ENCODE measurements at regions not wholly inside any gene's neighbourhood (a gene's known extent, or its start where the extent isn't known, plus 50 kb on each side); places are given as distances from the start of the nearest gene placed in this dataset.

DNA sequence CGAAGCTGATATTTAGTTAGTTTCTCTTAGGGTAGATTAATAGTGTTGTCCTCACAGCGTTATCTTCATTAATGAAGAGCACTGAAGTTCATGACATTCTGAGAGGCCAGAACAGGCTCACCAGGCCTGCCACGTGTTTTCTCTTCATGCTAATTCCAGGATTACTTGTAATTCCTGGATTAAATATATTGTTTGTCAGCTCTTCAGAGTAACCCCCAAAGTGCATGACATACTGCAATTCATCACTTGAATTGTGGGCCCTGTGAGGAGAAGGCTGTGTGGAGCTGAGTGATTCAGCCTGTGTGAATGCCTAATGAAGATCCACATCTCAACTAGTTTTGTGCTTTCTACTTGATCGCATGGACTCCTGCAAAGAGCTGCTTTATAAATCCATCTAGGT is 401.0 kb upstream of the ADAMTSL1 start:
- no peak for DNase-seq (ENCODE audit: low read depth)

GRCh38 chr9:18074041-18074440 is 399.9 kb upstream of the ADAMTSL1 start:
- no peak for DNase-seq (ENCODE audit: low read depth)

- DNase-seq (ENCODE audit: low read depth), result no peak
Measured at GRCh38 chr9:18075253-18075952, 398.6 kb upstream of the ADAMTSL1 start.

- no peak for DNase-seq (ENCODE audit: low read depth)
Measured at GRCh38 chr9:18077941-18078678, 395.8 kb upstream of the ADAMTSL1 start.

- no peak for DNase-seq (ENCODE audit: low read depth)
Measured at GRCh38 chr9:18092138-18092537, 381.8 kb upstream of the ADAMTSL1 start.

- no peak for DNase-seq (ENCODE audit: low read depth)
Measured at GRCh38 chr9:18106006-18106560, 367.9 kb upstream of the ADAMTSL1 start.

DNA sequence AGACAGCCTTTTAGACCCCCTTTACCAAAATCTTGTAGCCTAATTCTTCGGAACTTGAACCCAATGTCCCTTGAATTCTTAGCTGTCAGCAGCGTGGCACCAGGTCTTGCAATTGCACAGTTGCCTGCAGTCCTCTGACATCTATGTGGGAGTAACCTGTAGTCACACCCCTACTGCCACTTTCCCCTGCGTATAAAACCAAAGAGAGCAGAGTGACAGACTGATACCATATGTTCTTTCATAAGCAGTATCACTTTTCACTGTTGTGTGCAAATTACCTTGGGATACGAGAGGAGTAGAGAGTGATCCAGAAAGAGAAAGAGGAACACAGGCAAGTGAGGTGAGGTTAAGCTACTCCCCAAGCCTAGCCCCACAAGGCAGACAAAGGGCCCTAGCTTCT is 364.3 kb upstream of the ADAMTSL1 start:
- no peak for DNase-seq (ENCODE audit: low read depth)

DNA sequence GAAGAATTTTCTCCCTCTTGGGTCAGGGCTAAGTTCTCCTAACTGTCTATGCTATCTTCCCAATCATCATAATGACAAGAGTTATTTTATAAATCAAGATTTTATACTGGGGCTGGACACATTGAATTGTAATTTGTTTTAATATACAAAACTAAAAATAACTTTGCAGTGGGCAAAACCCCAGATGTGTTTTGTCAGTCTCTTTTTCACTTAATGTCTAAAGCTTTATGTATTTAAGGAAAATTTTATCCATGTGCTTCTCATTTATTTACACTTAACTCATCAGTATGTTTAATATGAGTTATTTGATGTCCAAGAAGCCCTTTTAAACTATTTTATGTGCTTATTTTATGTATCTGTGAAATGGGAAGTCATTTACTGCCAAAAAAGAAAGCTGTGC is 362.8 kb upstream of the ADAMTSL1 start:
- no peak for DNase-seq (ENCODE audit: low read depth)

DNA sequence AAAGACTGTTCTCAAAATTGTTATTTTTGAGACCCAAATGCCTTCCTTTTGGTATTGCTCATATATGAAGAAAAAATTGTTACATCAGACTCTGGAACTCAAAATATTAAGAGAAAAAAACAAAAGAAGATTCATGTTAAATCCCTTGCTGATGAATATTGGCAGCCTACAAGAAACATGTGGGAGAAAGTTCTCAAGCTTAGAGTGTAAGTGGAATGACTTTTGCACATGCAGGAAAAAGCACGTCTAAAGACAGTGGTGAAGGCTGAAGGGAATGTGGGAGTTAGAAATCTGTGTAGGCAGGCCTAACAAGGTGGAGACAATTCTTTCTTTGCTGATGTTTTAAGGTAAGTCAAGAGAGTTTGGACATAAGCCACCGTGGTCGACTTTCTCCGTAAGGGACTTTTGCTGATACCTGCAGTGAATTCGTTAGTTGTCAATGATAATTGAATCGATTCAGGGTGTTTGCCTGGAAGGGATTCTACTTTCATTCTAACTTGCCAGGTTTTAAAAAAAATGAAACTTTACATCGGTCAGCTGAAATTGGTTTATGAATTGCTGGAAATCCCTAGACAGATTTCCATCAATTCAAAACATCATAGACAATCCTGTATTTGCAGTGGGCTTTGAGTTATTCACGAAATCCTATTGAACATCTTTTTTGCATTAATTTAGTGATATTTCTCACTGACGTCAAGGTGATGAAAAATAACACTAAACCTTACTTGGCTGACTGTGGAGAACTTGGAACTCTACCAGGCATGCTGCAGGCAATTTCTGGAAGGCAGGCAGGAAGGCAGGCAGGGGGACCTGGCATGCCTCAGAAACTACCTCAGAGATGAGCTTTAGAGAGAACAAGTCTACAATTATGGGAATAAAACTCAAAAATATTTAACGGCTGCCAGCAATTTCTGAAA is 359.1 kb upstream of the ADAMTSL1 start:
- DNase-seq (ENCODE audit: low read depth), result no peak

DNA sequence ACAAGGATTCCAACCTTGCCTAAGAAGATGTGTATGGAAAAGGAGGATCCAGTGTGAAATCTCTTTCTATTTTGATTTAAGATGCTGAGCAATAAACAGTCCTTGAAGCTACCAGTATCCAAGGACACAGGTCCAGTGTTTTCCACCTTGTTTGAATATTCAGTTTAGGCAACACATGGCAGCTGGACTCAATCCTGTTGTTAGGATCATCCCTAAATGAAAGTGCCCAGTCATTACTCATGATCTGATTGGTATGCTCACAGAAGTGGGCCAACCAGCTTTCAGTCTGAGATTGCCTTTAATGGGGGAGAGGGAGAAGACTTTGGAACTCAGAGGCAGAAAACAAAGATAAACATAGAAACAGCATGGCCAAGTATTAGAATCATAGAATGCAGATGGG is 355.7 kb upstream of the ADAMTSL1 start:
- DNase-seq (ENCODE audit: low read depth), result no peak

DNA sequence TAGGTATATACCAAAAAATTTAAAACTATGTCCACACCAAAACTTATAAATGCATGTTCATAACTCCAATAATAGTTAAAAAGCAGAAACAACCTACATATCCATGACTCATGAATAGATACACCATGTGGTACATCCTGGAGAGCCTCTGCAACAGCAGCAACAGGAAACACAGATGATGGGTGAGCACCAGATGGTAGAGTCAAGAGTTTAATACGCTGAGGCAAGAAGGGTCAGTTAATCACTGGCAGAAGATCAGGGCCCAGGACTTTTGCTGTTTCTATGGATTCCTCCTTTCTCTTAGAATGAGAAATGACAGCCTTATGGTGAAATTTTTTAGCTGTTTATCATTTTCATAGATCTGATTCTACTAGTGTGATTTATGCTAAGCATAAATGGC is 351.8 kb upstream of the ADAMTSL1 start:
- peak; percentile 1 for DNase-seq (ENCODE audit: low read depth)

GRCh38 chr9:18124760-18125159 is 349.2 kb upstream of the ADAMTSL1 start:
- DNase-seq (ENCODE audit: low read depth), result no peak

DNA sequence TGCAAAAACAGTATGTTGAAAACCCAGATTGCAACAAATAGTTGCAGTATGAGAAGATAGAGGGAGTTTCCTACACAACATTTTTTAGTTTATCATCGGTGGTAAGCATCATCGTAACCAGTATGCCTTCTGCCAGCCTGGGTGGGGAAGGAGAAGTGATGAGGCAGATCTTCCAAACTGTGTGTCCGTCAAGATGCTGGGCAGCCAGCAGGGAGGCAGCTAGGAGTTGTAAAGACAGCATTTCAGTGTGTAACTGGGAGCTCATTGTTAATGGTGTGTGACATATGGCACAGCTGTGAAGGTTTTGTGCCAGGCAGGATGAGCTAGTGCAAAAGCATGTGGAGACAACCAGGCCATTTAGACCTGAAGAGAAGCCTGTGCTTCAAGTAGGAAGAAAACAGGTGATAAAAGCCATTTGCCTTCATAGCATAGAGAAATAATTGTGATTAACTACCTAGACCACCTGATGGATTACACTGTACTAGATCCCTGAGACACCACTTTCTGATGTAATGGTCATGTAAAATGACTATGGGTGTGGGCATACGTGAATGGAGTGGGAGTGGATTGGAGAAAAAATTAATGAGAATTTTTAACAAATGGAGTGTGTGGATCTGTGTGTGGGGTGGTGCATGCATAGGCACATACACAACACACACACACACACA is 347.0 kb upstream of the ADAMTSL1 start:
- DNase-seq (ENCODE audit: low read depth), result no peak

DNA sequence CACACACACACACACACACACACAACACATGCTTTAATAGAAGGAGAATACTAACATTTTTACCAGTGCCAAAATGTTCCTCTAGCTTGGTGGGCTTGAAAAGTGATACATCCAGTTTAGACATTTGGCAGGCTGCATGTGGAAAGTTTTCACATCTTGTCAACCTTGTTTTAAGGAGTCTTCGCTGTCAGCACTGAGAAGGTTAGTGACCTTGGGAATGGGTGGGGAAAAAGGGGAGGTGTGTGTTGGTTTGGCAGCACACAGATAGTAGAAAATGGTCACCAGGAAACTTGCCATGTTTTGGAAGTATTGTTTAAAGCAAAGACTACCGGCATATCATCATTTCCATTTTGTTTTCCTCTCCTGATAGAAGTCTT is 346.5 kb upstream of the ADAMTSL1 start:
- no peak for DNase-seq (ENCODE audit: low read depth)

- DNase-seq (ENCODE audit: low read depth), result no peak
Measured at GRCh38 chr9:18129809-18130334, 344.1 kb upstream of the ADAMTSL1 start.

DNA sequence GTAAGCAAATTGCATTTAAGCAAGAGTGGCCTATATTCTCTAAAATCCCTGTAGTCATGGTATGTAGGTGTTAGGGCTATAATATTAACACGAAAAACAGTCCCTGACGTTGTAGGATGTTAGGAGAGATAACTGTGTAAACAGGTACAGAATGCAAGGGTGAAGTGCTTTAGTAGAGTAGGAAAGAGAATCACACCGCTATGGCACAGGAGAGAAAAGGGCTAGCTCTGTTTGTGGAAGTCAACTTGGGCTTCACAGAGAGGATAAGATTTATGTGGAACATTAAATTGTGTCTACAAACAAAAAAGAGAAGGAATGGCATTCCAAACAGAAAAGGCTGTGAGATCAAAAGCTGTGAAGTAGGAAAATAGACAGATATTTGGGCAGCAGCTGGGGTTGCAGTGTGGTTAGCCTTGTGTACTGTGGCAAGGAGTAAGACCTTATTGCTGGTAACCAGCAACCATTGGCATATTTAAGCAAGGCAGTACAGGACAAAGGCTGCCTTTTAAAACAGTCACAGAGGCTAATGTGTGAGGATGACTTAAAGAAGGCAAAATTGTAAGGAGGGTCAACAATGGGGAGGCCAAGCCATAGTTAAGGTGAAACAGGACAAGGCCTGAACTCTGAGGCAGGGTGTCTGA is 337.5 kb upstream of the ADAMTSL1 start:
- no peak for DNase-seq (ENCODE audit: low read depth)

DNA sequence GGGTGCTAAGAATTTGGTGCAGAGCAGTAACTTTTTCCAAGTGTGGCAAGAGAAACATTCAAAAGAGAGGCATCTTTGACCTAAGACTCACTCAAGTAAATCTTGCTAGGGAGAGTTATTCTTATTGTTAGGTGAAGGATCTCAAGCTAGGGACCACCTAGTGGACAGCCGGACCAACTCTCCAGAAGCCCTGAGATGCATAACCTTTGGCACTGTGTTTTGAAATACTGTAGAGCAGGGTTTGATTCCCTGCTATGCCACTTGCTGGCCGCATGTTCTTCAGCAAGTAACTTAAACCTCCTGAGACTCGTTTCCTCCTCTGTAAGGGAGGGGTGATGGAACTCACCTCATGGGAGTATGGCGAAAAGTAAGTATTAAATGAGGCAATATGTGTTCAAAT is 336.1 kb upstream of the ADAMTSL1 start:
- DNase-seq (ENCODE audit: low read depth), result no peak

DNA sequence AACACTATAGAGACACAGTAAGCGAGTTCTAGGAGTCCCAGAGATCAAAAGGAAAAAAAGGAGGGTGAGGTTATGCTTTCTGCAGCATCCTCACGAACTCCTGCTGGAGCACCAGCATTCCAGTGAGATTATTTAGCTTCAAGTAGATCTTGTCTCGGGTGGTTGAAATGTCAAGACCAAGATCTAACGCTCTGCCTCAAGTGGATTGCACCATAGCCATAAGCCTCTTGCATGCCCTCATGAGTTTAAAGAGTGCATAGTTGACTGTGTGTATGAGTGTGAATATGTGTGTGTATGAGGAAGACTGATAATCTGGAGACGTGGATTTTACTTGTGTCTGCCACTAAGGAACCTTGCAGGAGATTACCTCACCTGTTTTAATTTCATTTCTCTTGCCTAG is 335.3 kb upstream of the ADAMTSL1 start:
- DNase-seq (ENCODE audit: low read depth), result no peak

DNA sequence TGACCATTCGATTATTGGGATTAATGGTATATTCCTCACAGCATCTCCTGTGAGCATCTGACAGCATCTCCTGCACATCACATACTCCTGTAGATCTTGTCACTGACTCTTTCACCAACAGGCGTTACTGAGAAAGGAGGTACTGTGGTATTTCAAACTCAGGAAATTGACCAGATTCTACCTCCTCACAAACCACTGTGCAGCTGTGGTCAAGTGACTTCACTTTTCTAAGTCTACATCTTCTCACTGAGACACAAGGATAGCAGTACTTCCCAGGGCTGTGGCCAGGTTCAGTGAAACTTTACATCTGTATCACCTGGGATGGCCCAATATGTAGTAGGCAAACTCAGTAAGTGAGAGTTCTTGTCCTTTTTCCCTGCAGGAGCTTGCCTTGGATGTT is 332.3 kb upstream of the ADAMTSL1 start:
- no peak for DNase-seq (ENCODE audit: low read depth)

DNA sequence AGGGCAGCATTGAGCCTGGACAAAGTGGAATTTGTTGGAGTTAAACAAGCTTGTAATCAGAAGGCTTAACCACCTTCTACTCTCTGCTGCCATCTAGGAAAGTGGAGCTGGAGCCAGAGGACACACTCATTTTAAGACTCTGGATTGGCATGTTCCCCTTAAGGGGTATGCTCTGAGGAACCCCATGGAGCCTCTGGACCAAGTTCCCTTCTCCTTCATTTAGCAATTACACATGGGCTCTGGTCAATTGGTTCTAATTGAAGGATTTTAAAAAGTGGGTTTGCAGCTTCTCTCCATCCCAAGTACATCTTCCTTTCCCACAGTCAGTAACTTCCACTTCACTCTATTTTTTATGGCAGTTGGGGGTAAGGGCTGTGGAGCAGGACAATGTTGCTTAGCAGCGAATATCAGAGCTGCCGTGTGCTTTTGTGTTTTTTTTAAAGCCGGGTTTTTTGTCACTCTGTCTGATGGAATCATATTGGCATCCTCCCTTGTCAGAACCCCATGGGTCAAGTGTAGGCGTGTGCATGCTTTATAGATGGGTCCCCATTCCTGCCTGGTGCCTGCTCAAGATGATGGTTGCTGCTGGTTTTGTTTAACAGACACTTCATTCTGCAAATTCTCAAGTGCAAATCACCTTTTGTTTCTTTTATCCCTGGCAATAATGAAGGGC is 330.7 kb upstream of the ADAMTSL1 start:
- no peak for DNase-seq (ENCODE audit: low read depth)

Data from RPMI7951 (cell line).